HepG2 (cell line): ENCODE measurements at regions not wholly inside any gene's neighbourhood (a gene's known extent, or its start where the extent isn't known, plus 50 kb on each side); places are given as distances from the start of the nearest gene placed in this dataset.
A peak's percentile ranks its signal among the peaks of the same experiment; 100 is the strongest.

Source experiments
- FOXA3 ChIP-seq: IDR thresholded peaks from 2 replicates; pipeline ENCODE4 v1.6.1; 2016; ENCODE audit warnings: missing genetic modification reagents, missing compliant biosample characterization
- FOXK1 ChIP-seq: sonication (generic); formaldehyde crosslinking; IDR thresholded peaks from 2 replicates; pipeline ENCODE4 v1.4.0; 2020; ENCODE audit warnings: low read depth, missing genetic modification reagents, borderline replicate concordance
- GLI4 ChIP-seq: sonication (generic); formaldehyde crosslinking; IDR thresholded peaks from 2 replicates; pipeline ENCODE4 v1.5.1; 2020; ENCODE audit warnings: missing genetic modification reagents, mild to moderate bottlenecking, moderate library complexity, borderline replicate concordance
- GMEB1 ChIP-seq: sonication (generic); formaldehyde crosslinking; IDR thresholded peaks from 2 replicates; pipeline ENCODE4 v1.5.1; 2020; ENCODE audit warnings: missing genetic modification reagents, mild to moderate bottlenecking, borderline replicate concordance
- HNF1B ChIP-seq: sonication (generic); formaldehyde crosslinking; IDR thresholded peaks from 2 replicates; pipeline ENCODE4 v1.5.1; 2020; ENCODE audit warnings: mild to moderate bottlenecking, moderate library complexity, missing genetic modification reagents
- KLF15 ChIP-seq: sonication (generic); formaldehyde crosslinking; IDR thresholded peaks from 2 replicates; pipeline ENCODE4 v1.8.1; 2023; ENCODE audit warnings: borderline replicate concordance, mild to moderate bottlenecking, inconsistent platforms, missing genetic modification reagents, mixed read lengths
- KLF6 ChIP-seq: IDR thresholded peaks from 2 replicates; pipeline ENCODE4 v1.8.0; 2016; ENCODE audit warnings: missing biosample characterization, missing genetic modification reagents
- POGZ ChIP-seq: sonication (generic); formaldehyde crosslinking; IDR thresholded peaks from 2 replicates; pipeline ENCODE4 v1.4.0; 2020; ENCODE audit warnings: mild to moderate bottlenecking, missing genetic modification reagents
- SKIL ChIP-seq: sonication (generic); formaldehyde crosslinking; IDR thresholded peaks from 2 replicates; pipeline ENCODE4 v1.8.0; 2022; ENCODE audit warnings: missing genetic modification reagents, mild to moderate bottlenecking, moderate library complexity, borderline replicate concordance
- SP2 ChIP-seq: sonication (generic); formaldehyde crosslinking; IDR thresholded peaks from 2 replicates; pipeline ENCODE4 v1.5.1; 2020; ENCODE audit warnings: mild to moderate bottlenecking, missing genetic modification reagents
- TFDP1 ChIP-seq: IDR thresholded peaks from 2 replicates; pipeline ENCODE4 v1.6.1; 2016; ENCODE audit warnings: missing compliant biosample characterization, missing genetic modification reagents, borderline replicate concordance
- U2AF1 ChIP-seq: fragments of 200-400 bp; formaldehyde crosslinking; optimal IDR thresholded peaks from 2 replicates; pipeline ENCODE3; 2017; ENCODE audit warnings: mild to moderate bottlenecking, low read depth, low read length
- ZBTB33 ChIP-seq: sonication (generic); formaldehyde crosslinking; IDR thresholded peaks from 2 replicates; pipeline ENCODE4 v1.4.0; 2020; ENCODE audit warnings: missing genetic modification reagents
- ZBTB37 ChIP-seq: sonication (generic); formaldehyde crosslinking; IDR thresholded peaks from 2 replicates; pipeline ENCODE4 v1.4.0; 2020; ENCODE audit warnings: mild to moderate bottlenecking, missing genetic modification reagents
- ZNF331 ChIP-seq: sonication (generic); formaldehyde crosslinking; IDR thresholded peaks from 2 replicates; pipeline ENCODE4 v1.4.0; 2020; ENCODE audit warnings: missing genetic modification reagents
- ZNF512 ChIP-seq: sonication (generic); formaldehyde crosslinking; IDR thresholded peaks from 2 replicates; pipeline ENCODE4 v1.4.0; 2020; ENCODE audit warnings: mild to moderate bottlenecking, missing genetic modification reagents
- ZNF644 ChIP-seq: IDR thresholded peaks from 2 replicates; pipeline ENCODE4 v1.6.1; 2016; ENCODE audit warnings: low read depth
- ZSCAN29 ChIP-seq: sonication (generic); formaldehyde crosslinking; conservative IDR thresholded peaks from 2 replicates; pipeline ENCODE4 v1.4.0; 2020; ENCODE audit warnings: mild to moderate bottlenecking, missing genetic modification reagents

GRCh38 chr18:31225668-31226067 is 63.0 kb upstream of the DSC1 start (continued):
- TF ChIP-seq ZNF331 (CRISPR knock-in tag) (peak; percentile 20; the same call in 1 of the 2 replicates), ZSCAN29 (CRISPR knock-in tag) (0 out of 2 replicates have a peak, but pooled peaks have one; percentile 14), ZBTB33 (CRISPR knock-in tag) (no peak), ZNF644 (CRISPR knock-in tag) (peak; percentile 61; the same call in 1 of the 2 replicates), U2AF1 (no peak), KLF15 (CRISPR knock-in tag) (no peak), POGZ (CRISPR knock-in tag) (0 out of 2 replicates have a peak, but pooled peaks have one; percentile 34), SP2 (CRISPR knock-in tag) (no peak), ZBTB37 (CRISPR knock-in tag) (no peak), FOXA3 (CRISPR knock-in tag) (peak; percentile 53; the same call in 1 of the 2 replicates), FOXK1 (CRISPR knock-in tag) (no peak), SKIL (CRISPR knock-in tag) (no peak), TFDP1 (CRISPR knock-in tag) (0 out of 2 replicates have a peak, but pooled peaks have one; percentile 15), ZNF512 (no peak), KLF6 (no peak), GMEB1 (CRISPR knock-in tag) (no peak), GLI4 (CRISPR knock-in tag) (no peak), HNF1B (CRISPR knock-in tag) (no peak)
